HT1080 (cell line): ENCODE measurements at regions not wholly inside any gene's neighbourhood (a gene's known extent, or its start where the extent isn't known, plus 50 kb on each side); places are given as distances from the start of the nearest gene placed in this dataset.

Experiments
- DNase-seq: peaks from one replicate; pipeline ENCODE4 v3.0.0-alpha.2; 2015; ENCODE audit warnings: low read depth

GRCh38 chr2:59034106-59034505 lies 793.0 kb upstream of the FANCL start:
- no peak for DNase-seq

- no peak for DNase-seq
These were observed 792.5 kb upstream of the FANCL start for GRCh38 chr2:59033661-59034060.

GRCh38 chr2:59032499-59032898 lies 791.4 kb upstream of the FANCL start:
- DNase-seq: no peak

GRCh38 chr2:59029058-59029457 lies 787.9 kb upstream of the FANCL start:
- no peak for DNase-seq

- DNase-seq: no peak
These were observed 786.2 kb upstream of the FANCL start for GRCh38 chr2:59027320-59027719.

GRCh38 chr2:59025157-59025757 lies 784.1 kb upstream of the FANCL start:
- DNase-seq: peak; percentile 32

- no peak for DNase-seq
These were observed 780.7 kb upstream of the FANCL start for GRCh38 chr2:59021786-59022185.

- no peak for DNase-seq
These were observed 778.5 kb upstream of the FANCL start for GRCh38 chr2:59019566-59020159.

GRCh38 chr2:59018737-59019136 lies 777.6 kb upstream of the FANCL start:
- no peak for DNase-seq

- DNase-seq: no peak
These were observed 773.9 kb upstream of the FANCL start for GRCh38 chr2:59015027-59015426.

- no peak for DNase-seq
These were observed 771.8 kb upstream of the FANCL start for GRCh38 chr2:59012971-59013370.

GRCh38 chr2:59012234-59012633 lies 771.1 kb upstream of the FANCL start:
- DNase-seq: no peak

- no peak for DNase-seq
These were observed 767.8 kb upstream of the FANCL start for GRCh38 chr2:59008950-59009349.

- DNase-seq: no peak
These were observed 764.9 kb upstream of the FANCL start for GRCh38 chr2:59005836-59006615.

- no peak for DNase-seq
These were observed 763.5 kb upstream of the FANCL start for GRCh38 chr2:59004621-59005020.

- DNase-seq: peak; percentile 25
These were observed 759.7 kb upstream of the FANCL start for GRCh38 chr2:59000796-59001195.

GRCh38 chr2:58992062-58992706 lies 751.1 kb upstream of the FANCL start:
- no peak for DNase-seq

- DNase-seq: no peak
These were observed 750.2 kb upstream of the FANCL start for GRCh38 chr2:58991357-58991756.

GRCh38 chr2:58985541-58985940 lies 744.4 kb upstream of the FANCL start:
- no peak for DNase-seq

GRCh38 chr2:58984731-58985130 lies 743.6 kb upstream of the FANCL start:
- DNase-seq: no peak

GRCh38 chr2:58983111-58983510 lies 742.0 kb upstream of the FANCL start:
- DNase-seq: no peak

GRCh38 chr2:58981237-58981636 lies 740.1 kb upstream of the FANCL start:
- DNase-seq: no peak
